H1 (cell line): ENCODE measurements at regions not wholly inside any gene's neighbourhood (a gene's known extent, or its start where the extent isn't known, plus 50 kb on each side); places are given as distances from the start of the nearest gene placed in this dataset.

Experiments
- PHF8 ChIP-seq: fragments of 200-600 bp; sonication (generic); conservative IDR thresholded peaks from 2 replicates; pipeline ENCODE4 v1.7.1; 2012; ENCODE audit warnings: low read depth, mild to moderate bottlenecking, inconsistent platforms, low read length, moderate library complexity
- TF ChIP-seq, protein P1 (sequence below): fragments of 300-600 bp; sonication (generic); IDR thresholded peaks from 2 replicates; pipeline ENCODE4 v1.7.1; 2012; ENCODE audit warnings: low read length, moderate library complexity, mild to moderate bottlenecking, inconsistent platforms; ENCODE audit not compliant: insufficient replicate concordance

DNA sequence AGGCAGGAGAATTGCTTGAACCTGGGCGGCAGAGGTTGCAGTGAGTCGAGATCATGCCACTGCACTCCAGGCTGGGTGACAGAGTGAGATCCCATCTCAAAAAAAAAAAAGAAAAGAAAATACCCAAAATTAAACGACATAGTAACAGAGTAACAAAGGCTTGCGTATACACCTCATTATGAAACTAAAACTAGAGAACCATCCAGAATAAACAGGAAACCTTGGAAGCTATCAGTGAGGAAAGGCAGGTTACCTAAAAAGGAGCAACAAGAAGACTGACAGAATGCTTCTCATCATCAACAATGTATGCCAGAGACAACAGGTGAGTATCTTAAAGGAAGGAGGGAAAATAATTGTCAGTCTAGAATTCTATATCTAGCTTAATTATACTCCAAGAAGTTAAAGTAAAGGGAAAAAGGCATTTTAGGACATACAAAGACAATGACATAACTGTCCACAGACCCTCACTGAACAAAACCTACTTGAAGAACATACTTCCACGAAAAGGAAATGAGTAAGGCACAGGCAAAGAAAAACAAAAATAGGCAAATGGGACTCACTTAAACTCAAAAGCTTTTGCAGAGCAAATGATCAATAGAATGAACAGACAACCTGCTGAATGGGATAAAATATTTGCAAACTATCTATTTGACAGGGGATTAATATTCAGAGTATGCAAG is 64.1 kb upstream of the NT5E start (continued):
- TF ChIP-seq, protein P1, sequence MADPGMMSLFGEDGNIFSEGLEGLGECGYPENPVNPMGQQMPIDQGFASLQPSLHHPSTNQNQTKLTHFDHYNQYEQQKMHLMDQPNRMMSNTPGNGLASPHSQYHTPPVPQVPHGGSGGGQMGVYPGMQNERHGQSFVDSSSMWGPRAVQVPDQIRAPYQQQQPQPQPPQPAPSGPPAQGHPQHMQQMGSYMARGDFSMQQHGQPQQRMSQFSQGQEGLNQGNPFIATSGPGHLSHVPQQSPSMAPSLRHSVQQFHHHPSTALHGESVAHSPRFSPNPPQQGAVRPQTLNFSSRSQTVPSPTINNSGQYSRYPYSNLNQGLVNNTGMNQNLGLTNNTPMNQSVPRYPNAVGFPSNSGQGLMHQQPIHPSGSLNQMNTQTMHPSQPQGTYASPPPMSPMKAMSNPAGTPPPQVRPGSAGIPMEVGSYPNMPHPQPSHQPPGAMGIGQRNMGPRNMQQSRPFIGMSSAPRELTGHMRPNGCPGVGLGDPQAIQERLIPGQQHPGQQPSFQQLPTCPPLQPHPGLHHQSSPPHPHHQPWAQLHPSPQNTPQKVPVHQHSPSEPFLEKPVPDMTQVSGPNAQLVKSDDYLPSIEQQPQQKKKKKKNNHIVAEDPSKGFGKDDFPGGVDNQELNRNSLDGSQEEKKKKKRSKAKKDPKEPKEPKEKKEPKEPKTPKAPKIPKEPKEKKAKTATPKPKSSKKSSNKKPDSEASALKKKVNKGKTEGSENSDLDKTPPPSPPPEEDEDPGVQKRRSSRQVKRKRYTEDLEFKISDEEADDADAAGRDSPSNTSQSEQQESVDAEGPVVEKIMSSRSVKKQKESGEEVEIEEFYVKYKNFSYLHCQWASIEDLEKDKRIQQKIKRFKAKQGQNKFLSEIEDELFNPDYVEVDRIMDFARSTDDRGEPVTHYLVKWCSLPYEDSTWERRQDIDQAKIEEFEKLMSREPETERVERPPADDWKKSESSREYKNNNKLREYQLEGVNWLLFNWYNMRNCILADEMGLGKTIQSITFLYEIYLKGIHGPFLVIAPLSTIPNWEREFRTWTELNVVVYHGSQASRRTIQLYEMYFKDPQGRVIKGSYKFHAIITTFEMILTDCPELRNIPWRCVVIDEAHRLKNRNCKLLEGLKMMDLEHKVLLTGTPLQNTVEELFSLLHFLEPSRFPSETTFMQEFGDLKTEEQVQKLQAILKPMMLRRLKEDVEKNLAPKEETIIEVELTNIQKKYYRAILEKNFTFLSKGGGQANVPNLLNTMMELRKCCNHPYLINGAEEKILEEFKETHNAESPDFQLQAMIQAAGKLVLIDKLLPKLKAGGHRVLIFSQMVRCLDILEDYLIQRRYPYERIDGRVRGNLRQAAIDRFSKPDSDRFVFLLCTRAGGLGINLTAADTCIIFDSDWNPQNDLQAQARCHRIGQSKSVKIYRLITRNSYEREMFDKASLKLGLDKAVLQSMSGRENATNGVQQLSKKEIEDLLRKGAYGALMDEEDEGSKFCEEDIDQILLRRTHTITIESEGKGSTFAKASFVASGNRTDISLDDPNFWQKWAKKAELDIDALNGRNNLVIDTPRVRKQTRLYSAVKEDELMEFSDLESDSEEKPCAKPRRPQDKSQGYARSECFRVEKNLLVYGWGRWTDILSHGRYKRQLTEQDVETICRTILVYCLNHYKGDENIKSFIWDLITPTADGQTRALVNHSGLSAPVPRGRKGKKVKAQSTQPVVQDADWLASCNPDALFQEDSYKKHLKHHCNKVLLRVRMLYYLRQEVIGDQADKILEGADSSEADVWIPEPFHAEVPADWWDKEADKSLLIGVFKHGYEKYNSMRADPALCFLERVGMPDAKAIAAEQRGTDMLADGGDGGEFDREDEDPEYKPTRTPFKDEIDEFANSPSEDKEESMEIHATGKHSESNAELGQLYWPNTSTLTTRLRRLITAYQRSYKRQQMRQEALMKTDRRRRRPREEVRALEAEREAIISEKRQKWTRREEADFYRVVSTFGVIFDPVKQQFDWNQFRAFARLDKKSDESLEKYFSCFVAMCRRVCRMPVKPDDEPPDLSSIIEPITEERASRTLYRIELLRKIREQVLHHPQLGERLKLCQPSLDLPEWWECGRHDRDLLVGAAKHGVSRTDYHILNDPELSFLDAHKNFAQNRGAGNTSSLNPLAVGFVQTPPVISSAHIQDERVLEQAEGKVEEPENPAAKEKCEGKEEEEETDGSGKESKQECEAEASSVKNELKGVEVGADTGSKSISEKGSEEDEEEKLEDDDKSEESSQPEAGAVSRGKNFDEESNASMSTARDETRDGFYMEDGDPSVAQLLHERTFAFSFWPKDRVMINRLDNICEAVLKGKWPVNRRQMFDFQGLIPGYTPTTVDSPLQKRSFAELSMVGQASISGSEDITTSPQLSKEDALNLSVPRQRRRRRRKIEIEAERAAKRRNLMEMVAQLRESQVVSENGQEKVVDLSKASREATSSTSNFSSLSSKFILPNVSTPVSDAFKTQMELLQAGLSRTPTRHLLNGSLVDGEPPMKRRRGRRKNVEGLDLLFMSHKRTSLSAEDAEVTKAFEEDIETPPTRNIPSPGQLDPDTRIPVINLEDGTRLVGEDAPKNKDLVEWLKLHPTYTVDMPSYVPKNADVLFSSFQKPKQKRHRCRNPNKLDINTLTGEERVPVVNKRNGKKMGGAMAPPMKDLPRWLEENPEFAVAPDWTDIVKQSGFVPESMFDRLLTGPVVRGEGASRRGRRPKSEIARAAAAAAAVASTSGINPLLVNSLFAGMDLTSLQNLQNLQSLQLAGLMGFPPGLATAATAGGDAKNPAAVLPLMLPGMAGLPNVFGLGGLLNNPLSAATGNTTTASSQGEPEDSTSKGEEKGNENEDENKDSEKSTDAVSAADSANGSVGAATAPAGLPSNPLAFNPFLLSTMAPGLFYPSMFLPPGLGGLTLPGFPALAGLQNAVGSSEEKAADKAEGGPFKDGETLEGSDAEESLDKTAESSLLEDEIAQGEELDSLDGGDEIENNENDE = no peak
- TF ChIP-seq PHF8 = no peak
- TF ChIP-seq, all 59 proteins: peak for 0
